Panc1 (cell line): ENCODE measurements at regions not wholly inside any gene's neighbourhood (a gene's known extent, or its start where the extent isn't known, plus 50 kb on each side); places are given as distances from the start of the nearest gene placed in this dataset.

Source experiments
- CTCF ChIP-seq: fragments of 450-650 bp; IDR thresholded peaks from 2 replicates; pipeline ENCODE4 v1.5.1; 2017; ENCODE audit warnings: mild to moderate bottlenecking
- POLR2AphosphoS5 ChIP-seq: IDR thresholded peaks from 2 replicates; pipeline ENCODE4 v1.6.1; 2012; ENCODE audit warnings: mild to moderate bottlenecking, low read depth, low read length, moderate library complexity
- REST ChIP-seq, 2 experiments: IDR thresholded peaks; 2 replicates each; pipeline ENCODE4 v1.6.1; 2011 to 2012; ENCODE audit warnings: low read depth in 2 of 2, control low read depth in 1 of 2, low read length in 1 of 2, mild to moderate bottlenecking in 1 of 2, moderate library complexity in 1 of 2; ENCODE audit not compliant: insufficient read depth in 1 of 2
- TCF7L2 ChIP-seq: IDR thresholded peaks from 2 replicates; pipeline ENCODE4 v1.6.1; 2011; ENCODE audit warnings: mild to moderate bottlenecking, low read depth, low read length, inconsistent platforms

- TF ChIP-seq CTCF = no peak
- no peak for TF ChIP-seq TCF7L2
- TF ChIP-seq POLR2AphosphoS5 = no peak
- no peak for TF ChIP-seq REST (IDR thresholded peaks at IDR 0.05; ENCODE audit: insufficient read depth in 1 of 2, low read depth in 2 of 2, low read length in 1 of 2)
Measured at GRCh38 chr3:26291840-26292239, 330.7 kb upstream of the LRRC3B start.
